SU-DHL-6 (cell line): ENCODE measurements at regions not wholly inside any gene's neighbourhood (a gene's known extent, or its start where the extent isn't known, plus 50 kb on each side); places are given as distances from the start of the nearest gene placed in this dataset.

Source experiments
- H2AFZ ChIP-seq: fragments of 200-600 bp; sonication (generic); 2 replicates; pipeline ENCODE4 v1.6.1; 2014; ENCODE audit warnings: low read depth, mild to moderate bottlenecking, moderate library complexity, mixed read lengths, antibody characterized with exemption, low read length; ENCODE audit not compliant: severe bottlenecking
- H3F3A ChIP-seq: fragments of 200-600 bp; shearing (Covaris generic); 2 replicates; pipeline ENCODE4 v1.6.0; 2016; ENCODE audit warnings: antibody characterized with exemption, mild to moderate bottlenecking; ENCODE audit not compliant: insufficient read depth
- H3K27ac ChIP-seq: fragments of 200-600 bp; sonication (generic); 2 replicates; pipeline ENCODE4 v1.5.1; 2016; ENCODE audit warnings: low read depth, mild to moderate bottlenecking, low read length, moderate library complexity, mixed read lengths
- H3K27me3 ChIP-seq: fragments of 200-600 bp; sonication (generic), shearing (Covaris generic); 2 replicates; pipeline ENCODE4 v1.6.0; 2014; ENCODE audit warnings: mild to moderate bottlenecking, low read length
- H3K36me3 ChIP-seq: fragments of 200-600 bp; sonication (generic); 2 replicates; pipeline ENCODE4 v1.6.1; 2014; ENCODE audit warnings: mild to moderate bottlenecking, low read length, mixed read lengths
- H3K4me2 ChIP-seq: fragments of 300-600, 200-600 bp; shearing (Covaris generic), sonication (generic); 2 replicates; pipeline ENCODE4 v1.6.0; 2014; ENCODE audit warnings: low read length, low read depth, mild to moderate bottlenecking; ENCODE audit not compliant: poor library complexity, severe bottlenecking
- H3K4me3 ChIP-seq: fragments of 200-600 bp; sonication (generic); 2 replicates; pipeline ENCODE4 v1.5.1; 2014; ENCODE audit warnings: antibody characterized with exemption, low read length, mild to moderate bottlenecking, mixed read lengths; ENCODE audit not compliant: insufficient read depth, poor library complexity, severe bottlenecking
- H3K79me2 ChIP-seq: fragments of 200-600 bp; sonication (generic); 2 replicates; pipeline ENCODE4 v1.6.1; 2014; ENCODE audit warnings: mild to moderate bottlenecking, low read length, moderate library complexity; ENCODE audit not compliant: insufficient read depth
- H3K9ac ChIP-seq: fragments of 200-600 bp; sonication (generic); 2 replicates; pipeline ENCODE4 v1.7.0; 2014; ENCODE audit warnings: mild to moderate bottlenecking, low read length
- H3K9me2 ChIP-seq: fragments of 200-600 bp; sonication (generic); replicated peaks from 2 replicates; pipeline ENCODE4 v1.6.1; 2014; ENCODE audit warnings: low read length; ENCODE audit not compliant: insufficient read depth
- H3K9me3 ChIP-seq: fragments of 200-600 bp; sonication (generic); 2 replicates; pipeline ENCODE4 v1.6.1; 2014; ENCODE audit warnings: low read length, mixed read lengths; ENCODE audit not compliant: insufficient read depth
- H4K20me1 ChIP-seq: fragments of 200-600 bp; sonication (generic); 2 replicates; pipeline ENCODE4 v1.6.1; 2014; ENCODE audit warnings: low read depth, mild to moderate bottlenecking, antibody characterized with exemption, low read length, moderate library complexity, mixed read lengths
- CTCF ChIP-seq: fragments of 200-600 bp; sonication (generic); IDR thresholded peaks from one replicate; pipeline ENCODE4 v1.5.1; 2017; ENCODE audit warnings: antibody characterized with exemption, mild to moderate bottlenecking, low read length, moderate library complexity; ENCODE audit not compliant: insufficient read depth, poor library complexity, severe bottlenecking
- EZH2phosphoT487 ChIP-seq: fragments of 200-600 bp; sonication (generic), shearing (Covaris generic); conservative IDR thresholded peaks from 2 replicates; pipeline ENCODE4 v1.6.1; 2018; ENCODE audit warnings: mild to moderate bottlenecking, antibody characterized with exemption, low read length, moderate library complexity, mixed read lengths

GRCh38 chrX:82848111-82848510 is 660.0 kb upstream of the POU3F4 start:
- Histone ChIP-seq H3K9ac (no peak overlapping the region), H3K4me2 (no peak overlapping the region), H3K27ac (no peak overlapping the region), H3K4me3 (no peak overlapping the region), H3F3A (no peaks in the 10 kb centered on the region), H4K20me1 (no peaks in the 10 kb centered on the region), H3K27me3 (no peaks in the 10 kb centered on the region), H3K36me3 (no peaks in the 10 kb centered on the region), H3K9me3 (no peaks in the 10 kb centered on the region), H3K79me2 (no peaks in the 10 kb centered on the region), H2AFZ (no peak overlapping the region), H3K9me2 (no peaks in the 10 kb centered on the region)
- no peak for TF ChIP-seq EZH2phosphoT487
- no peak for TF ChIP-seq CTCF
